ENCODE measurements at regions not wholly inside any gene's neighbourhood (a gene's known extent, or its start where the extent isn't known, plus 50 kb on each side); places are given as distances from the start of the nearest gene placed in this dataset.

DNA sequence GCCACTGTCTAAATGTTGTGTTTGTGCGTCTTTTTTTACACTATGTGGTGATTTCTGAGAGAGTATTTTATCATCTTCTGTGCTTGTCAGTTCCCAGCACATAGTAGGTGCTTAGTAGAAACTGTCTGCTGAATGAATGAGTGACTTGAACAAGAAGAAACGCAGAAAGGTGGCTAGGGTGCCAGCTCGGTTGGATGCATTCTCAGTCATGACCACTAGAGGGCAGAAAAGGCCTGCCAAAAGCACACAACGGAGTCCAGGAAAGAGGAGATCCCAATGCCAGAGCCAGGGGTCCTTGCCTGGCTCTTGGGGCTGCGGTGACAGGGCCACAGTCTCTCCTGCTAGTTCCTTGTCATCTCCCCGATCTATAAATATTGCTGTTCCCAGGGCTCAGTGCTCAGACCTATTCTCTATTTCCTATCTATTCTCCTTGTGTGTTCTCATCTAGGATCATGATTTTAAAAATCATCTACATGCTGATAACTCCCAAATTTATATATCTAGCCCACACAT lies 57.3 kb upstream of the CCL1 start:
- WGBS, 2 donors = 5 to 7% methylated on average over 6 of the region's 6 CpGs
- H3K9ac ChIP-seq (ENCODE audit: insufficient read depth in 1 of 2, low read length in 2 of 2) = no peak overlapping the region
- no peaks in the 10 kb centered on the region for H3K4me1 ChIP-seq (ENCODE audit: control insufficient read depth in 5 of 5, insufficient read depth in 5 of 5, low read length in 5 of 5)
- DNase-seq = peak; percentile 70 to 74 (median 73)
- TF ChIP-seq, protein P1, sequence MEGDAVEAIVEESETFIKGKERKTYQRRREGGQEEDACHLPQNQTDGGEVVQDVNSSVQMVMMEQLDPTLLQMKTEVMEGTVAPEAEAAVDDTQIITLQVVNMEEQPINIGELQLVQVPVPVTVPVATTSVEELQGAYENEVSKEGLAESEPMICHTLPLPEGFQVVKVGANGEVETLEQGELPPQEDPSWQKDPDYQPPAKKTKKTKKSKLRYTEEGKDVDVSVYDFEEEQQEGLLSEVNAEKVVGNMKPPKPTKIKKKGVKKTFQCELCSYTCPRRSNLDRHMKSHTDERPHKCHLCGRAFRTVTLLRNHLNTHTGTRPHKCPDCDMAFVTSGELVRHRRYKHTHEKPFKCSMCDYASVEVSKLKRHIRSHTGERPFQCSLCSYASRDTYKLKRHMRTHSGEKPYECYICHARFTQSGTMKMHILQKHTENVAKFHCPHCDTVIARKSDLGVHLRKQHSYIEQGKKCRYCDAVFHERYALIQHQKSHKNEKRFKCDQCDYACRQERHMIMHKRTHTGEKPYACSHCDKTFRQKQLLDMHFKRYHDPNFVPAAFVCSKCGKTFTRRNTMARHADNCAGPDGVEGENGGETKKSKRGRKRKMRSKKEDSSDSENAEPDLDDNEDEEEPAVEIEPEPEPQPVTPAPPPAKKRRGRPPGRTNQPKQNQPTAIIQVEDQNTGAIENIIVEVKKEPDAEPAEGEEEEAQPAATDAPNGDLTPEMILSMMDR (IDR thresholded peaks at IDR 0.05; ENCODE audit: control extremely low read depth, extremely low read depth) = peak; percentile 86
- peaks cover 7 to 34% (median 25%) of the 10 kb centered on the region in 3 donors for H3K27me3 ChIP-seq (ENCODE audit: control insufficient read depth in 3 of 3, insufficient read depth in 3 of 3, low read length in 2 of 3)
- peaks cover 0 to 7% (median 0%) of the 10 kb centered on the region in 4 donors for H3K9me3 ChIP-seq (ENCODE audit: control insufficient read depth in 4 of 4, insufficient read depth in 3 of 4, low read length in 3 of 4)
- no peak overlapping the region for H3K27ac ChIP-seq (ENCODE audit: low read depth in 1 of 2, low read length in 1 of 2)
- H3K4me3 ChIP-seq = no peak overlapping the region
- H3K36me3 ChIP-seq (ENCODE audit: control insufficient read depth in 4 of 4, insufficient read depth in 4 of 4, low read length in 4 of 4) = no peaks in the 10 kb centered on the region
- ATAC-seq (ENCODE audit: insufficient read depth, low FRiP score) = no peak

DNA sequence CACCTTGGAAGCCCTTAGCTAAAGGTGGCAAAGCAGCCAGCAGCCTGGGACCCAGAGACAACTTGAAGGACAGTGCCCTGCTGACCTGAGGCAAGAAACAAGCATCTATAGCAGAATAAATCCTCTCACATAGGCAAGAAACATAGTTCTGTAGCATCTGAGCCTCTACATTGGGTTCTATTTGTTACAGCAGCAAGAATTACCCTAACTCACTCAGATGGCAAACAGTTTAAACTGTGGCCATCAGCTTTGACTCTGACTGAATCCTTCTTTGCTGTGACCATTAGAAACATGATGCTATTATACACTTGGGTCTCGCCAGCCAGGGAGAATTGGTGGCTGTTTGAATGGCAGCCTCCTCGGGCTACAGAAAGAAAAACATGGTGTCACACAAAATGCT lies 53.1 kb upstream of the CCL1 start:
- ATAC-seq (ENCODE audit: insufficient read depth, low FRiP score) (no peak), DNase-seq (no peak)
- TF ChIP-seq, protein P1 (IDR thresholded peaks at IDR 0.05; ENCODE audit: control extremely low read depth, extremely low read depth) = no peak
- 91 to 94% methylated on average over 2 of the region's 2 CpGs for WGBS, 2 donors
- Histone ChIP-seq H3K4me1 (ENCODE audit: control insufficient read depth in 5 of 5, insufficient read depth in 5 of 5, low read length in 5 of 5) (no peaks in the 10 kb centered on the region), H3K9ac (ENCODE audit: insufficient read depth in 1 of 2, low read length in 2 of 2) (no peak overlapping the region), H3K36me3 (ENCODE audit: control insufficient read depth in 4 of 4, insufficient read depth in 4 of 4, low read length in 4 of 4) (no peaks in the 10 kb centered on the region), H3K27ac (ENCODE audit: low read depth in 1 of 2, low read length in 1 of 2) (no peak overlapping the region), H3K27me3 (ENCODE audit: control insufficient read depth in 3 of 3, insufficient read depth in 3 of 3, low read length in 2 of 3) (peaks cover 0 to 35% (median 5%) of the 10 kb centered on the region in 3 donors), H3K9me3 (ENCODE audit: control insufficient read depth in 4 of 4, insufficient read depth in 3 of 4, low read length in 3 of 4) (peaks cover 0 to 3% (median 0%) of the 10 kb centered on the region in 4 donors), H3K4me3 (no peak overlapping the region)

DNA sequence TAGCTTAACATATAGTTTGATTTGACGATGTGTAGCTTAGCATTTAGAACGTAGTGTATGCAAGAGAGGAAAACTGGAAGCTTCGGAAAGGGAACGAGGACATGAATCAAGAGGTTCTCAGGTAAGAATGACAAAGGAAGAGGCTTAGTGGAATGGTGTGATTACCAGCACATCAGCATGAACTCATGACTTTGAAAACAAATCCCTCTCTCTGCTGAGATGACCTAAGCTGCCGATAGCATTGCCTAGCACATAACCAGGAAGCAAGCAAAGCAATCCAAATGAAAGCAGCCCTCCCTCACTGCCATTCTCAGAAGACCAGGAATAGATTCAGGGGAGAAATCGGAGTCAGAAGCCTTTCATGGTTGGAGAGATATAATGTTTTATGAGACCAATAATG lies 51.3 kb upstream of the CCL1 start:
- Histone ChIP-seq H3K4me3 (no peak overlapping the region), H3K9me3 (ENCODE audit: control insufficient read depth in 4 of 4, insufficient read depth in 3 of 4, low read length in 3 of 4) (peaks cover 0 to 3% (median 0%) of the 10 kb centered on the region in 4 donors), H3K9ac (ENCODE audit: insufficient read depth in 1 of 2, low read length in 2 of 2) (no peak overlapping the region), H3K36me3 (ENCODE audit: control insufficient read depth in 4 of 4, insufficient read depth in 4 of 4, low read length in 4 of 4) (no peaks in the 10 kb centered on the region), H3K27ac (ENCODE audit: low read depth in 1 of 2, low read length in 1 of 2) (no peak overlapping the region), H3K27me3 (ENCODE audit: control insufficient read depth in 3 of 3, insufficient read depth in 3 of 3, low read length in 2 of 3) (peaks cover 0 to 41% (median 20%) of the 10 kb centered on the region in 3 donors), H3K4me1 (ENCODE audit: control insufficient read depth in 5 of 5, insufficient read depth in 5 of 5, low read length in 5 of 5) (no peaks in the 10 kb centered on the region)
- ATAC-seq (ENCODE audit: insufficient read depth, low FRiP score) = no peak
- no peak for DNase-seq
- TF ChIP-seq, protein P1 (IDR thresholded peaks at IDR 0.05; ENCODE audit: control extremely low read depth, extremely low read depth) = no peak
- 50 to 66% methylated on average over 6 of the region's 6 CpGs for WGBS, 2 donors

All from lung (tissue), 11 donors.